HepG2 (cell line): ENCODE measurements at regions not wholly inside any gene's neighbourhood (a gene's known extent, or its start where the extent isn't known, plus 50 kb on each side); places are given as distances from the start of the nearest gene placed in this dataset.

Experiments used
- ATAC-seq: fragments of 200-7000 bp; cut with Tn5 transposase; 3 replicates; pipeline ENCODE4 v1.9.1; 2020; ENCODE audit warnings: mild to moderate bottlenecking, moderate library complexity
- BruUV-seq: library from RNA; stranded (reverse); fragments of 400-500 nt; replicated peaks from 2 replicates; lab custom pipeline; 2021; lab: Mats Ljungman, UMichigan
- CTCF ChIA-PET: fragments of 300-600 bp; formaldehyde crosslinking; extraction: SDS; loops from one replicate; lab custom pipeline; 2021; ENCODE audit warnings: low total read pairs, inconsistent platforms, low intra/inter-chr PET ratio; lab: Yijun Ruan, JAX
- POLR2A ChIA-PET: fragments of 350-600 bp; sonication (Branson Sonifier 250); formaldehyde crosslinking; loops from one replicate; lab custom pipeline; 2020; ENCODE audit warnings: antibody characterized with exemption, inconsistent platforms; lab: Yijun Ruan, JAX
- DNase-seq: peaks from one replicate; pipeline ENCODE4 v3.0.0-alpha.2; 2015; ENCODE audit warnings: low spot score
- FAIRE-seq: peaks from 3 replicates; lab custom pipeline; 2011; peaks lifted over from hg19 to GRCh38; lab: Jason Lieb, UNC
- H2AFZ ChIP-seq: one replicate; pipeline ENCODE4 v1.6.1; 2011; ENCODE audit warnings: low read length, inconsistent platforms
- H3K27ac ChIP-seq: fragments of 300-600 bp; 3 replicates; pipeline ENCODE4 v1.8.0; 2011; ENCODE audit warnings: mixed run types, mild to moderate bottlenecking, mixed read lengths, low read length, inconsistent platforms; ENCODE audit not compliant: insufficient read depth; ENCODE audit errors: extremely low read length
- H3K27me3 ChIP-seq, 2 experiments: fragments of 200-600 bp in 1 of 2; 2 replicates in 1 of 2; 3 replicates in 1 of 2; pipeline versions ENCODE4 v1.6.0 to v1.8.0; 2011; ENCODE audit warnings: low read length in 2 of 2, mild to moderate bottlenecking in 2 of 2, moderate library complexity in 2 of 2, inconsistent platforms in 1 of 2; ENCODE audit not compliant: insufficient read depth in 2 of 2, control insufficient read depth in 1 of 2
- H3K36me3 ChIP-seq, 2 experiments: fragments of 200-600 bp in 1 of 2; replicated peaks in 1 of 2; 2 replicates in 1 of 2; 3 replicates in 1 of 2; pipeline versions ENCODE4 v1.5.1 to v1.8.0; 2011; ENCODE audit warnings: low read length in 2 of 2, inconsistent platforms in 1 of 2; ENCODE audit not compliant: insufficient read depth in 2 of 2, control insufficient read depth in 1 of 2
- H3K4me1 ChIP-seq: 2 replicates; pipeline ENCODE4 v1.5.1; 2012; ENCODE audit warnings: low read length, inconsistent platforms; ENCODE audit not compliant: insufficient read depth
- H3K4me2 ChIP-seq: 2 replicates; pipeline ENCODE4 v1.6.0; 2011; ENCODE audit warnings: low read depth, low read length, inconsistent platforms
- H3K4me3 ChIP-seq, 3 experiments: fragments of 200-600 bp in 1 of 3; sonication (generic), shearing (Covaris generic) in 1 of 3; replicated peaks in 1 of 3; 2 replicates each; pipeline ENCODE4 v1.5.1; 2011 to 2016; ENCODE audit warnings: low read length in 3 of 3, inconsistent platforms in 2 of 3, low read depth in 2 of 3, mild to moderate bottlenecking in 2 of 3, control low read depth in 1 of 3, mixed read lengths in 1 of 3; ENCODE audit not compliant: insufficient read depth in 1 of 3
- H3K79me2 ChIP-seq: one replicate; pipeline ENCODE4 v1.6.1; 2011; ENCODE audit warnings: low read length, inconsistent platforms; ENCODE audit not compliant: insufficient read depth
- H3K9ac ChIP-seq: 2 replicates; pipeline ENCODE4 v1.6.0; 2011; ENCODE audit warnings: mild to moderate bottlenecking, low read depth, low read length, inconsistent platforms; ENCODE audit not compliant: insufficient read depth
- H3K9me3 ChIP-seq: 2 replicates; pipeline ENCODE4 v1.5.1; 2012; ENCODE audit warnings: mild to moderate bottlenecking, low read length
- H4K20me1 ChIP-seq: 2 replicates; pipeline ENCODE4 v1.6.0; 2011; ENCODE audit warnings: inconsistent platforms, mild to moderate bottlenecking, low read length, moderate library complexity; ENCODE audit not compliant: insufficient read depth
- BHLHE40 ChIP-seq: IDR thresholded peaks from 2 replicates; pipeline ENCODE4 v1.6.1; 2011; ENCODE audit warnings: low read length, improper control_type of control experiment
- BRD4 ChIP-seq: sonication (generic); formaldehyde crosslinking; IDR thresholded peaks from 2 replicates; pipeline ENCODE4 v1.4.0; 2020; ENCODE audit warnings: missing genetic modification reagents
- EZH2 ChIP-seq: conservative IDR thresholded peaks from 2 replicates; pipeline ENCODE4 v1.6.1; 2012; ENCODE audit warnings: mild to moderate bottlenecking, low read depth, low read length, moderate library complexity
- FOXA1 ChIP-seq, 2 experiments: fragments of 450-650 bp in 1 of 2; sonication (generic) in 1 of 2; formaldehyde crosslinking in 1 of 2; IDR thresholded peaks; 2 replicates each; pipeline versions ENCODE4 v1.4.0 to v1.6.1; 2016 to 2020; ENCODE audit warnings: missing genetic modification reagents in 1 of 2
- ISX ChIP-seq: sonication (generic); formaldehyde crosslinking; conservative IDR thresholded peaks from 2 replicates; pipeline ENCODE4 v1.5.0; 2020; ENCODE audit warnings: missing genetic modification reagents
- MAFF ChIP-seq: IDR thresholded peaks from 2 replicates; pipeline ENCODE4 v1.6.1; 2011; ENCODE audit warnings: low read depth, low read length, improper control_type of control experiment
- SRY ChIP-seq: sonication (generic); formaldehyde crosslinking; IDR thresholded peaks from 2 replicates; pipeline ENCODE4 v1.8.0; 2022; ENCODE audit warnings: mild to moderate bottlenecking, missing genetic modification reagents
- ZBTB38 ChIP-seq: sonication (generic); formaldehyde crosslinking; IDR thresholded peaks from 2 replicates; pipeline ENCODE4 v1.5.1; 2020; ENCODE audit warnings: mild to moderate bottlenecking, missing genetic modification reagents
- ZMYM2 ChIP-seq: sonication (generic); formaldehyde crosslinking; IDR thresholded peaks from 2 replicates; pipeline ENCODE4 v1.8.0; 2022; ENCODE audit warnings: mild to moderate bottlenecking, missing genetic modification reagents
- ZMYM3 ChIP-seq: sonication (generic); formaldehyde crosslinking; IDR thresholded peaks from 2 replicates; pipeline ENCODE4 v1.5.1; 2020; ENCODE audit warnings: mild to moderate bottlenecking, missing genetic modification reagents
- ZNF44 ChIP-seq: sonication (generic); formaldehyde crosslinking; IDR thresholded peaks from 2 replicates; pipeline ENCODE4 v1.5.1; 2020; ENCODE audit warnings: mild to moderate bottlenecking, missing genetic modification reagents
- ZNF841 ChIP-seq: sonication (generic); formaldehyde crosslinking; IDR thresholded peaks from 2 replicates; pipeline ENCODE4 v1.8.1; 2023; ENCODE audit warnings: missing genetic modification reagents, borderline replicate concordance
- WGBS: methylation state at CpG from one replicate; pipeline ENCODE4 v1.1.6; 2017; ENCODE audit warnings: low lambda C conversion rate; 5-methylcytosine and 5-hydroxymethylcytosine counted together
- in situ Hi-C: cut with HindIII; loops from 2 replicates; pipeline ENCODE4 v1.10.0; 2017; ENCODE audit warnings: low pct_unique_long_range_greater_than_20kb; ENCODE audit not compliant: extremely low pct_ligation_motif_present
- intact Hi-C: fragments of 100-400 bp; cut with micrococcal nuclease; formaldehyde crosslinking; loops from one replicate; pipeline ENCODE4 v1.10.0; 2022; ENCODE audit not compliant: unreplicated experiment
- TF ChIP-seq, protein P1 (sequence below): IDR thresholded peaks from 2 replicates; pipeline ENCODE4 v1.6.1; 2018; ENCODE audit warnings: missing genetic modification reagents
- TF ChIP-seq, protein P2 (sequence below): sonication (generic); formaldehyde crosslinking; IDR thresholded peaks from 2 replicates; pipeline ENCODE4 v1.4.0; 2020; ENCODE audit warnings: mild to moderate bottlenecking, missing genetic modification reagents
- TF ChIP-seq, protein P3 (sequence below): sonication (generic); formaldehyde crosslinking; IDR thresholded peaks from 2 replicates; pipeline ENCODE4 v1.9.0; 2022; ENCODE audit warnings: low read depth, missing genetic modification reagents
- TF ChIP-seq, protein P4 (sequence below): sonication (generic); formaldehyde crosslinking; IDR thresholded peaks from 2 replicates; pipeline ENCODE4 v1.5.1; 2020; ENCODE audit warnings: mild to moderate bottlenecking, missing genetic modification reagents, borderline replicate concordance

DNA sequence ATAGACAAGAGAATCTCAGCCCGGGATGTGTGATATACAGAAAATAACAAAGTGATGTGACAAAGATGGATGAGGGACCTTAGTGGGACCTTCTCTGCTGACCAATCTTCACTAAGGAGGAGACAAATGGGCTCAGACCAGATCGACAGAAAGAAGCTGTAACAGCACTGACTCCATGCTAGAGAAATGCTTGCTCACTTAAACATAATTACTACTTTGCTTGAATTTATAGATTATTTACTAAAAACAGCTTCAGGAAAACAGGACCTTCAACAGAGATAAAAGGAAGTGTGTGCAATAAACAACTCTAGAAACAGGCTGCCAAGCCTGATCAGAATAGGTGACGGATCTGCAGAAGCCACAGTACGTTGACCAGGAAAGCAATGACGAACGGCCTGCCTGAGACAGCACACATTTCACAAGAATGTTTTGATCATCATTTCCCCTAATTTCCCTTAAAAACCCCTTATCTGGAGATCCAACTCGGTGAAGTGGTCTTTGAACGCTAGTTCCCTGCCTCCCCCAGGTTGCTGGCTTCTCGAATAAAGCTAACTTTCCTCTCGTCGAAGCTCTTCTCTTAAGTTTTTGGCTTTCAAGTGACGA is 98.4 kb upstream of the STEAP1B start:
- intact Hi-C loops = no loop called here
- CTCF ChIA-PET = no interaction called here
- BruUV-seq = no TSS peak

DNA sequence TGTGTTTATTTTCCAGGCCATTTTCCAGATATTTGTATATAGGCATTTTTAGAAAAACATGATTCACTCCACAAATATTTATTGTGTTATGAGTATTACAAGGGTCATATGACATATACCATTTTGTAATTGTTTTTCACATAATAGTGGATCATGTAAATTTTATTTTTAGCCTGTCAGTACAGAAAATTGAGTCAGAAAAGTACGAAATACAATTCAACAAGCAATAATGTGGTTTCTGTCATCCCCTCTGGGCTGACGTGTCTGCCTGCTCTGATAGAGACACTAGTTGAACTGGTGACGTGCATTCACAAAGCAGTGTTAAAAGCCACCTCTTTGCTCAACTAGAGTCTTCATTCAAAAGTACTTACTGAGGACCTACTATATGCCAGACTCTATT is 97.9 kb upstream of the STEAP1B start:
- Histone ChIP-seq H3K36me3 (no peaks in the 10 kb centered on the region), H2AFZ (no peak overlapping the region), H3K27me3 (peaks cover 0 to 4% of the 10 kb centered on the region in 2 experiments; a peak in 1 of 5 replicates), H3K4me2 (no peak overlapping the region), H4K20me1 (no peaks in the 10 kb centered on the region), H3K27ac (no peak overlapping the region), H3K79me2 (no peaks in the 10 kb centered on the region), H3K4me3 (no peak overlapping the region), H3K4me1 (no peaks in the 10 kb centered on the region), H3K9ac (no peak overlapping the region), H3K9me3 (no peaks in the 10 kb centered on the region)
- DNase-seq (no peak), ATAC-seq (no peak), FAIRE-seq (no peak)
- BruUV-seq = no TSS peak
- ChIA-PET CTCF (no interaction called here), POLR2A (no interaction called here)
- intact Hi-C loops (no loop called here), in situ Hi-C loops (no loop called here)
- 33% methylated on average over 3 of the region's 3 CpGs for WGBS
- TF ChIP-seq ZMYM3 (CRISPR knock-in tag) (no peak), BHLHE40 (no peak), FOXA1 (IDR thresholded peaks at IDR 0.05) (no peak), FOXA1 (CRISPR knock-in tag; IDR thresholded peaks at IDR 0.05) (no peak), BRD4 (no peak), ZBTB38 (no peak), EZH2 (no peak), MAFF (no peak), ZMYM2 (CRISPR knock-in tag) (no peak), ZNF44 (no peak), ISX (no peak)
- TF ChIP-seq, protein P1, sequence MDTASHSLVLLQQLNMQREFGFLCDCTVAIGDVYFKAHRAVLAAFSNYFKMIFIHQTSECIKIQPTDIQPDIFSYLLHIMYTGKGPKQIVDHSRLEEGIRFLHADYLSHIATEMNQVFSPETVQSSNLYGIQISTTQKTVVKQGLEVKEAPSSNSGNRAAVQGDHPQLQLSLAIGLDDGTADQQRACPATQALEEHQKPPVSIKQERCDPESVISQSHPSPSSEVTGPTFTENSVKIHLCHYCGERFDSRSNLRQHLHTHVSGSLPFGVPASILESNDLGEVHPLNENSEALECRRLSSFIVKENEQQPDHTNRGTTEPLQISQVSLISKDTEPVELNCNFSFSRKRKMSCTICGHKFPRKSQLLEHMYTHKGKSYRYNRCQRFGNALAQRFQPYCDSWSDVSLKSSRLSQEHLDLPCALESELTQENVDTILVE = no peak
- TF ChIP-seq, protein P2, sequence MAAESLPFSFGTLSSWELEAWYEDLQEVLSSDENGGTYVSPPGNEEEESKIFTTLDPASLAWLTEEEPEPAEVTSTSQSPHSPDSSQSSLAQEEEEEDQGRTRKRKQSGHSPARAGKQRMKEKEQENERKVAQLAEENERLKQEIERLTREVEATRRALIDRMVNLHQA (CRISPR knock-in tag) = no peak
- TF ChIP-seq, protein P3, sequence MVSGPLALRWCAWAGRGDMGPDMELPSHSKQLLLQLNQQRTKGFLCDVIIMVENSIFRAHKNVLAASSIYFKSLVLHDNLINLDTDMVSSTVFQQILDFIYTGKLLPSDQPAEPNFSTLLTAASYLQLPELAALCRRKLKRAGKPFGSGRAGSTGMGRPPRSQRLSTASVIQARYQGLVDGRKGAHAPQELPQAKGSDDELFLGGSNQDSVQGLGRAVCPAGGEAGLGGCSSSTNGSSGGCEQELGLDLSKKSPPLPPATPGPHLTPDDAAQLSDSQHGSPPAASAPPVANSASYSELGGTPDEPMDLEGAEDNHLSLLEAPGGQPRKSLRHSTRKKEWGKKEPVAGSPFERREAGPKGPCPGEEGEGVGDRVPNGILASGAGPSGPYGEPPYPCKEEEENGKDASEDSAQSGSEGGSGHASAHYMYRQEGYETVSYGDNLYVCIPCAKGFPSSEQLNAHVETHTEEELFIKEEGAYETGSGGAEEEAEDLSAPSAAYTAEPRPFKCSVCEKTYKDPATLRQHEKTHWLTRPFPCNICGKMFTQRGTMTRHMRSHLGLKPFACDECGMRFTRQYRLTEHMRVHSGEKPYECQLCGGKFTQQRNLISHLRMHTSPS = no peak

More for the DNA sequence above, 98.4 kb upstream of the STEAP1B start:
- Histone ChIP-seq H3K4me3 (no peak overlapping the region), H4K20me1 (no peaks in the 10 kb centered on the region), H3K4me1 (no peaks in the 10 kb centered on the region), H3K27ac (no peak overlapping the region), H3K36me3 (no peaks in the 10 kb centered on the region), H3K4me2 (no peak overlapping the region), H2AFZ (no peak overlapping the region), H3K9ac (no peak overlapping the region), H3K9me3 (no peaks in the 10 kb centered on the region), H3K79me2 (no peaks in the 10 kb centered on the region), H3K27me3 (peaks cover 0 to 4% of the 10 kb centered on the region in 2 experiments; a peak in 1 of 5 replicates)
- ATAC-seq (no peak), DNase-seq (no peak), FAIRE-seq (no peak)
- POLR2A ChIA-PET = no interaction called here
- TF ChIP-seq BRD4 (no peak), SRY (CRISPR knock-in tag) (no peak), ZNF841 (no peak)
- TF ChIP-seq, protein P4, sequence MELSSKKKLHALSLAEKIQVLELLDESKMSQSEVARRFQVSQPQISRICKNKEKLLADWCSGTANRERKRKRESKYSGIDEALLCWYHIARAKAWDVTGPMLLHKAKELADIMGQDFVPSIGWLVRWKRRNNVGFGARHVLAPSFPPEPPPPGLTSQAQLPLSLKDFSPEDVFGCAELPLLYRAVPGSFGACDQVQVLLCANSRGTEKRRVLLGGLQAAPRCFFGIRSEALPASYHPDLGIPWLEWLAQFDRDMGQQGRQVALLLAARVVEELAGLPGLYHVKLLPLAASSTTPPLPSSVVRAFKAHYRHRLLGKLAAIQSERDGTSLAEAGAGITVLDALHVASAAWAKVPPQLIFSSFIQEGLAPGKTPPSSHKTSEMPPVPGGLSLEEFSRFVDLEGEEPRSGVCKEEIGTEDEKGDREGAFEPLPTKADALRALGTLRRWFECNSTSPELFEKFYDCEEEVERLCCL (CRISPR knock-in tag) = no peak
- in situ Hi-C loops = no loop called here
- WGBS = 47% methylated on average over 12 of the region's 12 CpGs
